Neural cell (in vitro differentiated cells): ENCODE measurements at regions not wholly inside any gene's neighbourhood (a gene's known extent, or its start where the extent isn't known, plus 50 kb on each side); places are given as distances from the start of the nearest gene placed in this dataset.

Source experiments
- H2AFZ ChIP-seq: fragments of 200-600, 300-800 bp; sonication (generic), shearing (Covaris generic); 2 replicates; pipeline ENCODE4 v1.6.0; 2014; ENCODE audit warnings: low read depth, mild to moderate bottlenecking, antibody characterized with exemption, low read length, moderate library complexity
- H3F3A ChIP-seq: fragments of 200-600 bp; shearing (Covaris generic); 2 replicates; pipeline ENCODE4 v1.6.1; 2016; ENCODE audit warnings: mild to moderate bottlenecking, moderate library complexity, mixed read lengths, antibody characterized with exemption, low read length; ENCODE audit not compliant: insufficient read depth, poor library complexity, severe bottlenecking
- H3K27ac ChIP-seq: fragments of 200-600, 300-800 bp; sonication (generic), shearing (Covaris generic); 2 replicates; pipeline ENCODE4 v1.5.1; 2014; ENCODE audit warnings: mild to moderate bottlenecking, low read length, moderate library complexity
- H3K27me3 ChIP-seq: fragments of 300-800, 200-600 bp; sonication (generic), shearing (Covaris generic); 2 replicates; pipeline ENCODE4 v1.6.0; 2014; ENCODE audit warnings: mild to moderate bottlenecking, low read depth, low read length, moderate library complexity; ENCODE audit not compliant: insufficient read depth
- H3K36me3 ChIP-seq: fragments of 300-800, 200-600 bp; sonication (generic), shearing (Covaris generic); 2 replicates; pipeline ENCODE4 v1.5.1; 2014; ENCODE audit warnings: mild to moderate bottlenecking, antibody characterized with exemption, low read length, moderate library complexity; ENCODE audit not compliant: insufficient read depth
- H3K4me2 ChIP-seq: fragments of 300-800, 200-600 bp; sonication (generic), shearing (Covaris generic); 2 replicates; pipeline ENCODE4 v1.6.0; 2014; ENCODE audit warnings: mild to moderate bottlenecking, low read length
- H3K4me3 ChIP-seq: fragments of 300-800, 200-600 bp; sonication (generic), shearing (Covaris generic); 2 replicates; pipeline ENCODE4 v1.5.1; 2014; ENCODE audit warnings: mild to moderate bottlenecking, low read length, moderate library complexity
- H3K79me2 ChIP-seq: fragments of 200-600 bp; shearing (Covaris generic); replicated peaks from 2 replicates; pipeline ENCODE4 v1.6.0; 2014; ENCODE audit warnings: mild to moderate bottlenecking, low read length, moderate library complexity; ENCODE audit not compliant: insufficient read depth
- H3K9ac ChIP-seq: fragments of 300-800, 200-600 bp; sonication (generic), shearing (Covaris generic); 2 replicates; pipeline ENCODE4 v1.6.1; 2016; ENCODE audit warnings: mild to moderate bottlenecking, low read length, mixed read lengths
- H3K9me2 ChIP-seq: fragments of 200-600 bp; shearing (Covaris generic); 2 replicates; pipeline ENCODE4 v1.6.1; 2016; ENCODE audit warnings: mild to moderate bottlenecking, low read length, mixed read lengths; ENCODE audit not compliant: insufficient read depth
- H3K9me3 ChIP-seq: fragments of 200-600, 300-800 bp; sonication (generic), shearing (Covaris generic); 2 replicates; pipeline ENCODE4 v1.6.1; 2016; ENCODE audit warnings: mild to moderate bottlenecking, mixed run types, low read length, moderate library complexity, mixed read lengths
- H4K20me1 ChIP-seq: fragments of 200-600 bp; shearing (Covaris generic); 2 replicates; pipeline ENCODE4 v1.6.1; 2016; ENCODE audit warnings: mild to moderate bottlenecking, mixed run types; ENCODE audit not compliant: insufficient read depth
- CTCF ChIP-seq: fragments of 450-650 bp; IDR thresholded peaks from 2 replicates; pipeline ENCODE4 v1.5.1; 2014; ENCODE audit warnings: antibody characterized with exemption, mild to moderate bottlenecking, moderate library complexity; ENCODE audit not compliant: poor library complexity, severe bottlenecking
- EP300 ChIP-seq: fragments of 450-650 bp; conservative IDR thresholded peaks from 2 replicates; pipeline ENCODE4 v1.6.1; 2014; ENCODE audit warnings: antibody characterized with exemption, mild to moderate bottlenecking, moderate library complexity; ENCODE audit not compliant: poor library complexity, severe bottlenecking
- EZH2 ChIP-seq: fragments of 200-600, 300-800 bp; shearing (Covaris generic), sonication (generic); IDR thresholded peaks from 2 replicates; pipeline ENCODE4 v1.6.1; 2014; ENCODE audit warnings: antibody characterized with exemption, low read length, borderline replicate concordance, mild to moderate bottlenecking; ENCODE audit not compliant: insufficient read depth, poor library complexity, severe bottlenecking
- MXI1 ChIP-seq: fragments of 450-650 bp; conservative IDR thresholded peaks from 2 replicates; pipeline ENCODE4 v1.6.1; 2014; ENCODE audit warnings: antibody characterized with exemption, mild to moderate bottlenecking; ENCODE audit not compliant: poor library complexity, severe bottlenecking
- POLR2AphosphoS5 ChIP-seq: IDR thresholded peaks from 2 replicates; pipeline ENCODE4 v1.6.1; 2012
- RAD21 ChIP-seq: fragments of 450-650 bp; conservative IDR thresholded peaks from 2 replicates; pipeline ENCODE4 v1.6.1; 2014; ENCODE audit warnings: antibody characterized with exemption, mild to moderate bottlenecking, moderate library complexity
- REST ChIP-seq: IDR thresholded peaks from 2 replicates; pipeline ENCODE4 v1.6.1; 2012; ENCODE audit warnings: borderline replicate concordance
- SMC3 ChIP-seq: fragments of 450-650 bp; conservative IDR thresholded peaks from 2 replicates; pipeline ENCODE4 v1.6.1; 2014; ENCODE audit warnings: antibody characterized with exemption, mild to moderate bottlenecking, moderate library complexity; ENCODE audit not compliant: poor library complexity
- TAF1 ChIP-seq: IDR thresholded peaks from 2 replicates; pipeline ENCODE4 v1.6.1; 2012; ENCODE audit warnings: low read depth

GRCh38 chr2:235320326-235320725, 173.5 kb upstream of the AGAP1 start:
- H4K20me1 ChIP-seq = no peaks in the 10 kb centered on the region
- H3K79me2 ChIP-seq = no peaks in the 10 kb centered on the region
- no peak overlapping the region for H3K4me3 ChIP-seq
- TF ChIP-seq SMC3 = no peak
- no peak for TF ChIP-seq TAF1
- no peak for TF ChIP-seq REST
- TF ChIP-seq EP300 = no peak
- TF ChIP-seq POLR2AphosphoS5 = no peak
- no peak for TF ChIP-seq CTCF
- TF ChIP-seq MXI1 = no peak
- TF ChIP-seq RAD21 = no peak
- no peak for TF ChIP-seq EZH2
- no peaks in the 10 kb centered on the region for H3F3A ChIP-seq
- no peaks in the 10 kb centered on the region for H3K36me3 ChIP-seq
- H3K9me2 ChIP-seq = no peaks in the 10 kb centered on the region
- H3K27ac ChIP-seq = no peak overlapping the region
- no peak overlapping the region for H3K4me2 ChIP-seq
- no peaks in the 10 kb centered on the region for H3K9me3 ChIP-seq
- no peak overlapping the region for H3K9ac ChIP-seq
- no peak overlapping the region for H2AFZ ChIP-seq
- no peaks in the 10 kb centered on the region for H3K27me3 ChIP-seq

DNA sequence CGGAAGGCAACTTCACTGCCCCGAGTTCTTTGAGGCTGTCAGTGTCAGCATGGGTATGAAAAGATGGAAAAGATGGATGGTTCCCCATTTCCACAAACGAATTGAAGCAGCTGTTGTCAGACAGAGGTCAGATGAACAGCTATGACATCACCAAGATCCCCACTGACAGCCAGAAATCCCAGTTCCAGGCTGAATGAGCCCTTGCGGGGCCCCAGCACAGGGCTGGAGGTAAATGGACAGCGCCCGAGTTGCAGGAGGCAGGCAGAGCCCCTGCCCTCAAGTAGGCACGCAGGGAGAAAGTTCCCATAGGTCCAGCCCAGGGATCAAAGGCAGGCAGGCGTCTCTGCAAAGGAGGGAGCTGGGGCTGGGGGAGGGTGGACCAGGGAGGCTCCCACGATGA, 169.5 kb upstream of the AGAP1 start:
- no peak overlapping the region for H3K27ac ChIP-seq

More for the DNA sequence above, 169.5 kb upstream of the AGAP1 start:
- no peak overlapping the region for H3K4me2 ChIP-seq
- H3K79me2 ChIP-seq = no peaks in the 10 kb centered on the region
- no peaks in the 10 kb centered on the region for H3K36me3 ChIP-seq
- no peak overlapping the region for H3K4me3 ChIP-seq
- no peak overlapping the region for H3K9ac ChIP-seq
- H3K27me3 ChIP-seq = no peaks in the 10 kb centered on the region
- no peak overlapping the region for H2AFZ ChIP-seq
- TF ChIP-seq TAF1 (no peak), SMC3 (no peak), RAD21 (no peak), REST (no peak), EP300 (no peak), CTCF (no peak), EZH2 (no peak)
- H3K9me3 ChIP-seq = no peaks in the 10 kb centered on the region
- no peaks in the 10 kb centered on the region for H3F3A ChIP-seq
- H3K9me2 ChIP-seq = no peaks in the 10 kb centered on the region
- H4K20me1 ChIP-seq = no peaks in the 10 kb centered on the region
